Suprapubic skin (tissue), 4 donors: ENCODE measurements at regions not wholly inside any gene's neighbourhood (a gene's known extent, or its start where the extent isn't known, plus 50 kb on each side); places are given as distances from the start of the nearest gene placed in this dataset.

ENCODE experiments used
- DNase-seq, 2 donors: peaks; one replicate each; pipeline ENCODE4 v3.0.0-alpha.2; 2019; ENCODE audit warnings: low spot score in 2 of 2
- H3K27ac ChIP-seq: fragments of 200-600 bp; sonication (generic); one replicate; pipeline ENCODE4 v1.5.1; 2019
- H3K27me3 ChIP-seq: fragments of 200-600 bp; sonication (generic); one replicate; pipeline ENCODE4 v1.5.1; 2019
- H3K36me3 ChIP-seq: fragments of 200-600 bp; sonication (generic); one replicate; pipeline ENCODE4 v1.5.1; 2019
- H3K4me1 ChIP-seq: fragments of 200-600 bp; sonication (generic); one replicate; pipeline ENCODE4 v1.5.1; 2019
- H3K4me3 ChIP-seq: fragments of 200-600 bp; sonication (generic); one replicate; pipeline ENCODE4 v1.5.1; 2019; ENCODE audit warnings: mild to moderate bottlenecking
- H3K9me3 ChIP-seq: fragments of 200-600 bp; sonication (generic); one replicate; pipeline ENCODE4 v1.5.1; 2019
- CTCF ChIP-seq, 2 donors: fragments of 200-600 bp in 1 of 2; fragments of 450-650 bp in 1 of 2; sonication (generic) in 1 of 2; IDR thresholded peaks; one replicate each; pipeline ENCODE4 v1.5.1; 2016 to 2019; ENCODE audit warnings: antibody characterized with exemption in 2 of 2, mild to moderate bottlenecking in 1 of 2, moderate library complexity in 1 of 2
- EP300 ChIP-seq: sonication (generic); formaldehyde crosslinking; IDR thresholded peaks from one replicate; pipeline ENCODE4 v1.6.1; 2017; ENCODE audit warnings: antibody characterized with exemption
- POLR2A ChIP-seq, 2 donors: fragments of 450-650 bp; IDR thresholded peaks; one replicate each; pipeline ENCODE4 v1.6.1; 2017; ENCODE audit warnings: antibody characterized with exemption in 2 of 2, mild to moderate bottlenecking in 2 of 2, moderate library complexity in 2 of 2
- POLR2AphosphoS5 ChIP-seq, 3 donors: sonication (generic); formaldehyde crosslinking; IDR thresholded peaks; one replicate each; pipeline ENCODE4 v1.6.1; 2017; ENCODE audit warnings: antibody characterized with exemption in 3 of 3
- WGBS: methylation state at CpG from one replicate; pipeline ENCODE4 v1.1.5; 2018; 5-methylcytosine and 5-hydroxymethylcytosine counted together

GRCh38 chr15:58246041-58246440 lies 107.9 kb downstream of the AQP9 start:
- no peak for TF ChIP-seq POLR2AphosphoS5 (IDR thresholded peaks at IDR 0.05)
- TF ChIP-seq POLR2A (IDR thresholded peaks at IDR 0.05) = no peak
- Histone ChIP-seq H3K27ac (no peak overlapping the region), H3K27me3 (no peaks in the 10 kb centered on the region), H3K36me3 (no peaks in the 10 kb centered on the region), H3K9me3 (no peaks in the 10 kb centered on the region), H3K4me3 (no peak overlapping the region), H3K4me1 (no peaks in the 10 kb centered on the region)
- 90% methylated on average over 3 of the region's 3 CpGs for WGBS
- no peak for DNase-seq

GRCh38 chr15:58247855-58248842 lies 110.0 kb downstream of the AQP9 start:
- no peak overlapping the region for H3K4me3 ChIP-seq
- H3K27ac ChIP-seq = no peak overlapping the region
- no peaks in the 10 kb centered on the region for H3K36me3 ChIP-seq
- H3K4me1 ChIP-seq = no peaks in the 10 kb centered on the region
- peak; percentile 80 to 82 for DNase-seq
- no peak for TF ChIP-seq POLR2A (IDR thresholded peaks at IDR 0.05)
- no peak for TF ChIP-seq CTCF (IDR thresholded peaks at IDR 0.05)
- no peak for TF ChIP-seq EP300
- TF ChIP-seq POLR2AphosphoS5 (IDR thresholded peaks at IDR 0.05) = no peak
- no peaks in the 10 kb centered on the region for H3K9me3 ChIP-seq
- H3K27me3 ChIP-seq = no peaks in the 10 kb centered on the region
- 90% methylated on average over 20 of the region's 20 CpGs for WGBS

GRCh38 chr15:58249646-58250312 lies 111.6 kb downstream of the AQP9 start:
- H3K4me1 ChIP-seq = no peaks in the 10 kb centered on the region
- no peak for DNase-seq
- no peak overlapping the region for H3K27ac ChIP-seq
- H3K9me3 ChIP-seq = no peaks in the 10 kb centered on the region
- H3K4me3 ChIP-seq = no peak overlapping the region
- no peaks in the 10 kb centered on the region for H3K36me3 ChIP-seq
- 51% methylated on average over 8 of the region's 8 CpGs for WGBS
- TF ChIP-seq CTCF (IDR thresholded peaks at IDR 0.05) (no peak), EP300 (no peak), POLR2A (IDR thresholded peaks at IDR 0.05) (no peak), POLR2AphosphoS5 (IDR thresholded peaks at IDR 0.05) (no peak)
- no peaks in the 10 kb centered on the region for H3K27me3 ChIP-seq

GRCh38 chr15:58252586-58253323 lies 114.6 kb downstream of the AQP9 start:
- Histone ChIP-seq H3K27ac (no peak overlapping the region), H3K36me3 (no peaks in the 10 kb centered on the region), H3K27me3 (no peaks in the 10 kb centered on the region), H3K4me1 (no peaks in the 10 kb centered on the region), H3K9me3 (no peaks in the 10 kb centered on the region), H3K4me3 (no peak overlapping the region)
- TF ChIP-seq EP300 = no peak
- no peak for TF ChIP-seq POLR2AphosphoS5 (IDR thresholded peaks at IDR 0.05)
- TF ChIP-seq CTCF (IDR thresholded peaks at IDR 0.05) = no peak
- TF ChIP-seq POLR2A (IDR thresholded peaks at IDR 0.05) = no peak
- 94% methylated on average over 7 of the region's 7 CpGs for WGBS
- no peak for DNase-seq

GRCh38 chr15:58257776-58258325 lies 119.7 kb downstream of the AQP9 start:
- DNase-seq = no peak
- no peak overlapping the region for H3K4me3 ChIP-seq
- H3K27ac ChIP-seq = no peak overlapping the region
- 62% methylated on average over 7 of the region's 7 CpGs for WGBS
- TF ChIP-seq POLR2AphosphoS5 (IDR thresholded peaks at IDR 0.05) = no peak
- TF ChIP-seq EP300 = no peak
- TF ChIP-seq CTCF (IDR thresholded peaks at IDR 0.05) = no peak
- TF ChIP-seq POLR2A (IDR thresholded peaks at IDR 0.05) = no peak
- no peaks in the 10 kb centered on the region for H3K27me3 ChIP-seq
- no peaks in the 10 kb centered on the region for H3K9me3 ChIP-seq
- H3K36me3 ChIP-seq = no peaks in the 10 kb centered on the region
- H3K4me1 ChIP-seq = peaks cover 22% of the 10 kb centered on the region
